Effector memory CD4-positive, alpha-beta T cell (primary cell): ENCODE measurements at regions not wholly inside any gene's neighbourhood (a gene's known extent, or its start where the extent isn't known, plus 50 kb on each side); places are given as distances from the start of the nearest gene placed in this dataset.

Source experiments
- DNase-seq, 3 donors: peaks; one replicate each; pipeline ENCODE4 v3.0.0-alpha.2; 2020
- H3K27ac ChIP-seq: 2 replicates; pipeline ENCODE4 v1.7.0; 2013; ENCODE audit warnings: mild to moderate bottlenecking, low read length, moderate library complexity; ENCODE audit not compliant: insufficient read depth, poor library complexity, severe bottlenecking
- H3K27me3 ChIP-seq: replicated peaks from 2 replicates; pipeline ENCODE4 v1.7.0; 2013; ENCODE audit warnings: mild to moderate bottlenecking, low read length; ENCODE audit not compliant: insufficient read depth, control insufficient read depth, poor library complexity, severe bottlenecking
- H3K36me3 ChIP-seq: 2 replicates; pipeline ENCODE4 v1.7.0; 2013; ENCODE audit warnings: mild to moderate bottlenecking, low read length, moderate library complexity; ENCODE audit not compliant: control insufficient read depth, insufficient read depth
- H3K4me1 ChIP-seq: 2 replicates; pipeline ENCODE4 v1.7.0; 2013; ENCODE audit warnings: low read length, mild to moderate bottlenecking; ENCODE audit not compliant: control insufficient read depth, insufficient read depth, poor library complexity, severe bottlenecking
- H3K4me3 ChIP-seq: 2 replicates; pipeline ENCODE4 v1.7.0; 2013; ENCODE audit warnings: low read length, low read depth, mild to moderate bottlenecking; ENCODE audit not compliant: insufficient read depth, poor library complexity, severe bottlenecking
- H3K9me3 ChIP-seq: 2 replicates; pipeline ENCODE4 v1.7.0; 2013; ENCODE audit warnings: mild to moderate bottlenecking, low read length, moderate library complexity; ENCODE audit not compliant: control insufficient read depth

DNA sequence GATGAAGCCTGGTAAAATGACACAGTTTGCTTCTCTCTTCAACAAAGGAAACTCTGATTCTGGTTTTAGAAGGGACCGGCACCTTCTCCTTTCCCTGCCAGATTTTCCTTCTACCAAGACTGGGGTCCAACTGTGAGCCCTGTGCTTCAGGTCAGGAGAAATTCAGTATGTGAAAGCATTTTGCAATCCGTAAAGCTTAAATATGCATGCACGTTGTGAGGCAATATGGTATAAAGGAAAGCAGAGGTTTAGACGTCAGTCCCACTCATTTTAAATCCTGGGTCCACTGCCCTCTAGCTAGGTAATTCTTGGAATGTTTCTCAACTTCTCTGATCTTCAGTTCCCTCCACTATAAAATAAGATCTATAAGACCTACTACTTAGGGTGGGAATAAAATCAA, 359.0 kb upstream of the NPSR1 start:
- H3K36me3 ChIP-seq = no peaks in the 10 kb centered on the region
- no peak overlapping the region for H3K27ac ChIP-seq
- H3K27me3 ChIP-seq = no peaks in the 10 kb centered on the region
- H3K4me3 ChIP-seq = no peak overlapping the region
- DNase-seq = no peak
- no peaks in the 10 kb centered on the region for H3K4me1 ChIP-seq
- no peaks in the 10 kb centered on the region for H3K9me3 ChIP-seq

DNA sequence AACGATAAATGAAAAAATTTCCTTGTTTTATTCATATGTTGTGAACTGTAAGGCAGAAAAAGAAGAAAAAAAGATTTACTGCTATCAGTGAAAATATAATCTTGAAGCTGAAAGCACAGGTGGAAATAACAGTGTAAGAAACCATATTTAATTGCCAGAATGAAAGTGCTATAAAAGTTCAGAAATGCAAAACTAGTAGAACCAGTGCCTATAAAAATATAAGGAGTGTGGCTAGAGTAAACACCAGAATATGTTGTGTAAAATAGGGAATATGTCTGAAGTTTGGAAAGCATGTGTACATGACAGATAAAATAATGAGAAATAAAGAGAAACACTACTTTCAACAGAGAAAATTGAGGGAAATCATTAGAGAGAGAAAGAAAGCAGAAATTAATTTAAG, 350.5 kb upstream of the NPSR1 start:
- no peaks in the 10 kb centered on the region for H3K36me3 ChIP-seq

DNA sequence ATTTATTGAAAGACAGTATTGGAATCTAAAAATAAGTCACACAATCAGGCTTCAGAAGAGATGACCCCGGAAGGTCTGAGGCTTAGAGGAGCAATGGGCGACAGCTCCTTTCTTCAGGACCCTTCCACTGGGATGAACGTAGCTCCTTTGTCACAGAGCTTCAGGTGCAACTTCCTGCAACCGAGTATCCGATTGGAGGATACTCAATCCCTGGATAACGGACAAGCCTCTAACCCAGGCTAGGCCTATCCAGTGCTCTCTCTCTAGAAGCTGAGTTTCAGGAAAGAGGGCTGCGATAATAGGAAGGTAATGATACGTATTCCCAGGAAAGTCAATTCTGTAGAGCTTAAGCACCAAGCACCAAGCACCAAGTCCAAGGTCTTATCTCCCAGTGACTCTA, 349.4 kb upstream of the NPSR1 start:
- Histone ChIP-seq H3K4me3 (no peak overlapping the region), H3K36me3 (no peaks in the 10 kb centered on the region), H3K27ac (no peak overlapping the region), H3K4me1 (no peaks in the 10 kb centered on the region), H3K9me3 (no peaks in the 10 kb centered on the region), H3K27me3 (no peaks in the 10 kb centered on the region)
- DNase-seq = no peak

More for the DNA sequence above, 350.5 kb upstream of the NPSR1 start:
- Histone ChIP-seq H3K9me3 (no peaks in the 10 kb centered on the region), H3K27me3 (no peaks in the 10 kb centered on the region), H3K4me1 (no peaks in the 10 kb centered on the region), H3K4me3 (no peak overlapping the region), H3K27ac (no peak overlapping the region)
- DNase-seq = no peak

DNA sequence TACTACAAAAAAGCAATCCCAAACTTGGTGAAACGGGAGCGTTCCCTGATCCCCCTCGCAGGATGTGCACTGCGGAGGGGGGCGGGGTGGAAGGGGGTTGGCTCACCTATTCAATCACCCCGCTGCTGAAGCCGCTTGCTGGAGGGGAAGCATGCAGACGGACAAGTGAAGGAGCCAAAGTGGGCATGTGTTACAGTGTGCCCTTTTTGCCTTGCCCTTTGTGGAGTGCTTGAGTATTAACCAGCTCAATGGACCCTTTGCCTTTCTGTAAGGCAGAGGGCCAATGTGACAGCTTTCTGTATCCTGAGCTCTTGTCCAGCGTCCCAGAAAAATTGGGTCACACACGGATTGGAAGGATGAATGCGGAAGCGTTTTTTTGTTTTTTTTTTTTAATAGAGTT, 348.9 kb upstream of the NPSR1 start:
- Histone ChIP-seq H3K4me1 (no peaks in the 10 kb centered on the region), H3K27me3 (no peaks in the 10 kb centered on the region), H3K36me3 (no peaks in the 10 kb centered on the region), H3K27ac (no peak overlapping the region), H3K4me3 (no peak overlapping the region), H3K9me3 (no peaks in the 10 kb centered on the region)
- no peak for DNase-seq

DNA sequence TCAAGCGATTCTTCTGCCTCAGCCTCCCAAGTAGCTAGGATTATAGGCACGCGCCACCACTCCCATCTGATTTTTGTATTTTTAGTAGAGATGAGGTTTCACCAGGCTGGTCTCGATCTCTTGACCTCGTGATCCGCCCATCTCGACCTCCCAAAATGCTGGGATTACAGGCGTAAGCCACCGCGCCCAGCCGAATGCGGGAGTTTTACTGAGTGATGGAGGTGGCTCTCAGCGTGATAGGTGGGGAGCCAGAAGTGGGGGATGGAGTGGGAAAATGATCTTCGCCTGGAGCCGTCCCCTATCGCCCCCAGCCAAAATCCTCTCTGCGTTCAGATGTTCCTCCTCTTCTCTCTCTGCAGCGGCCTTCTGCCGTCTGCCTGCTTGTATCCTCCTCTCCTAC, 348.4 kb upstream of the NPSR1 start:
- H3K27ac ChIP-seq = no peak overlapping the region
- no peaks in the 10 kb centered on the region for H3K4me1 ChIP-seq
- no peaks in the 10 kb centered on the region for H3K27me3 ChIP-seq
- DNase-seq = no peak
- H3K36me3 ChIP-seq = no peaks in the 10 kb centered on the region
- H3K9me3 ChIP-seq = no peaks in the 10 kb centered on the region
- no peak overlapping the region for H3K4me3 ChIP-seq

DNA sequence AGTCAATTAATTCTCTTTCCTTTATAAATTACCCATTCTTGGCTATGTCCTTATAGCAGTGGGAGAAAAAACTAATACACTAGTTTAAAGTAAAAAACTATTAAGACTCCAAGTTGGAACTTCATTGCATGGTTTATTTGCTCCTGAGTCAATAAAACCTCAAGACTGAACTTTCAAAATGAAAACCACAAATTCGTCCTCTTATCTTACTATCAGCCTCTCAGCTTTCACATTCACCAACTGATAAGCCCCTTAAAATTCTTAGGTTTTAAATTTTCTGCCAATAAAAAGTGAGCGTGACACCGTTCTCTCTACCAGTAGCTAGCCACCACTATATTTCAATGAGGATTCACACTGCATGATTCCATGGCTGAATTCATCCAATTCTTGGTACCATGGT, 346.4 kb upstream of the NPSR1 start:
- Histone ChIP-seq H3K4me3 (no peak overlapping the region), H3K4me1 (no peaks in the 10 kb centered on the region), H3K36me3 (no peaks in the 10 kb centered on the region), H3K27me3 (no peaks in the 10 kb centered on the region), H3K9me3 (no peaks in the 10 kb centered on the region), H3K27ac (no peak overlapping the region)
- no peak for DNase-seq

DNA sequence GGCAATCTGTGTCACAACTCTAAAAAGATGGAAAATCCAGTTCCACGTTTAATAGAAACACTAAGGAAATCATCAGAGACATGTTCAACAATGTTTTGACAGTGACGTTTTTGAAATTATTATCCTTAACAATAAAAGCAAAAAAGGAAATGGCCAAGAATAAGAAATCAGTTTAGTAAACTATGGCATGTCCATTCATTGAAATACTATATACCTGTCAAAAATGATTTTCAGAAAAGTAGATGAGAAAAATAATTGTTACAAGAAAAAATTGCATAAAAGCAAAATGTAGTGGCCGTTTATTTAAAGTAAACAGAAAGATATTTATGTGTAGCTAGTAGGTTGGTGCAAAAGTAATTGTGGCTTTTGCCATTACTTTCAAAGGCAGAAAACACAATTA, 345.4 kb upstream of the NPSR1 start:
- DNase-seq = no peak
- no peaks in the 10 kb centered on the region for H3K9me3 ChIP-seq
- H3K4me1 ChIP-seq = no peaks in the 10 kb centered on the region
- H3K27me3 ChIP-seq = no peaks in the 10 kb centered on the region
- H3K36me3 ChIP-seq = no peaks in the 10 kb centered on the region
- H3K27ac ChIP-seq = no peak overlapping the region
- H3K4me3 ChIP-seq = no peak overlapping the region

DNA sequence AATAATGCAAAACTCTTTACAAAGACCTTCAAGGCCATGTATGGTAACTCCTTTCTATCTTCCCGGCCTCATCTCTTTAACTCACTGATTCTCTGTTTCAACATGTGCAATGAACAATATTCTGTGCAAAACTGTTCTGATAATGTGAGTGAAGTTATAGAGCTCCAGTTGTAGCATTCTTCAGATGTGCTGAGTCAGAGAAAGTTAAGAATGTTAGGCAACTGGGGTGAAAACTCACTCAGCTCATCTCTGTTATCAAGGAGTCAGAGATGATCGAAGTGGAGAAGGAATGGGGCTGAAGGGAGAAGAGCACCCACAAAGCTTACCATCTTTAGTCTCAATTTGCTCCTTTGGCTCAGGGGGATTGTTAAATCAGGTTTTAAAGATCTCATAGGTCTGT, 344.7 kb upstream of the NPSR1 start:
- Histone ChIP-seq H3K4me3 (no peak overlapping the region), H3K36me3 (no peaks in the 10 kb centered on the region), H3K27me3 (no peaks in the 10 kb centered on the region), H3K27ac (no peak overlapping the region), H3K4me1 (no peaks in the 10 kb centered on the region), H3K9me3 (no peaks in the 10 kb centered on the region)
- no peak for DNase-seq

DNA sequence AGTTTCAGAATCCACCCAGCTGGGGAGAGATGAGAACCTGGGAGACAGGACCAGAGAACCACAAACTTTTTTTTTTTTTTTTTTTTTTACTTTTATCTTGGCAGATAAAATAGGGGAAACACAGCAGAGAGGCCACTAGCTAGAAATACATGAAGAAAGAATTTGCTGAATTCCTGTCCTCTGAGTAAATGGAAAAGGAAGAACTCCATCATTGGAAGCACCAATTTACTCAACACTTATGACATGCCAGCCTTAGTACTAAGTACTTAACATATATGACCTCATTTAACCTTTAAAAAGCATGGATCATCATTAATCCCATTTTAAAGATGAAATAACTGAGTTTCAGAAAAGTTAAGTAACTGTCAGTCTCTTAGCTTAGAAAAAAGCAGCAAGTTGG, 343.0 kb upstream of the NPSR1 start:
- H3K4me3 ChIP-seq = no peak overlapping the region
- H3K36me3 ChIP-seq = no peaks in the 10 kb centered on the region
- DNase-seq = no peak
- H3K9me3 ChIP-seq = no peaks in the 10 kb centered on the region
- H3K4me1 ChIP-seq = no peaks in the 10 kb centered on the region
- no peak overlapping the region for H3K27ac ChIP-seq
- H3K27me3 ChIP-seq = no peaks in the 10 kb centered on the region

DNA sequence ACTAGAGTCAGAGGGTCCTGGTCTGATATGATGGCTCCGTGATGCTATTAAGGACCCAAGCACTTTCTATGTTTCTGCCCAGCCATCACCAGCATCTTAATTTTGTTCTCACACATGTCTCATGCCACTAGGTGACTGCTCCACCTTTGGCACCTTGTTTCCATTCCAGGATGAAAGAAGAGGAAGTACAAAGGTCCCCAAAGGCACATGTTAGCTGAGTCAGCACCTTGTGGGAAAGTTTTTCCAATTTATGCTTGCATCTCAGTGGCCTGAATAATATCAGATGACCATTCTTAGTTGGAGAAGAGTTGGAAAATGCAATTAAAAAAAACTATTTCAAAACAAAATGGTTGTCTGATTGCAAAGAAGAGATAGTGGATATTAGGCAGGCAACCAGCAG, 341.0 kb upstream of the NPSR1 start:
- no peak overlapping the region for H3K27ac ChIP-seq
- H3K36me3 ChIP-seq = no peaks in the 10 kb centered on the region
- no peak for DNase-seq
- no peaks in the 10 kb centered on the region for H3K9me3 ChIP-seq
- no peak overlapping the region for H3K4me3 ChIP-seq
- H3K4me1 ChIP-seq = no peaks in the 10 kb centered on the region
- H3K27me3 ChIP-seq = no peaks in the 10 kb centered on the region

DNA sequence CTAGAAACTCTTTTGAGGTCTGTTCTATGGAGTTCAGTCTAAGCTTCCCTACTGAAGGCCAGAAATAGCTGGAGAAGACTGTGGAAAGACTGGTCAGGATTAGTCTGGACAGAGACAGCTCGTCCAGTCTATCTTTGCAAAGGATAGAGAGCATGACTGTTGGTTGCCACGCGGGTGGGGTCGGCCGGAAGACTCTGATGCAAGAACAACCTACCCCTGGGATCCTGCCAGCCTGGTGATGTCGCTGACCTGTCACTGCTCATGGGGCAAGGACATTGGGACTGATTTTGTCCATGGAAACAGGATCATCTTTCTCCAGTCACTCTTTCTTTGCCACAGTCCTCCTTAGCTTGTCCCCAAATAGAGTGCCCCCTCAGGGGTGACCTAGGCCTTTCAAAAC, 337.6 kb upstream of the NPSR1 start:
- Histone ChIP-seq H3K36me3 (no peaks in the 10 kb centered on the region), H3K4me3 (no peak overlapping the region), H3K4me1 (no peaks in the 10 kb centered on the region), H3K9me3 (no peaks in the 10 kb centered on the region), H3K27me3 (no peaks in the 10 kb centered on the region), H3K27ac (no peak overlapping the region)
- DNase-seq = no peak
